Loucy (cell line): ENCODE measurements at regions not wholly inside any gene's neighbourhood (a gene's known extent, or its start where the extent isn't known, plus 50 kb on each side); places are given as distances from the start of the nearest gene placed in this dataset.

Source experiments
- EZH2phosphoT487 ChIP-seq: fragments of 200-600 bp; IDR thresholded peaks from 2 replicates; pipeline ENCODE4 v1.6.1; 2018; ENCODE audit warnings: antibody characterized with exemption, mild to moderate bottlenecking, moderate library complexity, borderline replicate concordance
- TF ChIP-seq, protein P1 (sequence below): fragments of 200-600 bp; sonication (generic); conservative IDR thresholded peaks from 2 replicates; pipeline ENCODE4 v1.5.1; 2014; ENCODE audit warnings: mild to moderate bottlenecking, antibody characterized with exemption, low read length

- TF ChIP-seq, protein P1, sequence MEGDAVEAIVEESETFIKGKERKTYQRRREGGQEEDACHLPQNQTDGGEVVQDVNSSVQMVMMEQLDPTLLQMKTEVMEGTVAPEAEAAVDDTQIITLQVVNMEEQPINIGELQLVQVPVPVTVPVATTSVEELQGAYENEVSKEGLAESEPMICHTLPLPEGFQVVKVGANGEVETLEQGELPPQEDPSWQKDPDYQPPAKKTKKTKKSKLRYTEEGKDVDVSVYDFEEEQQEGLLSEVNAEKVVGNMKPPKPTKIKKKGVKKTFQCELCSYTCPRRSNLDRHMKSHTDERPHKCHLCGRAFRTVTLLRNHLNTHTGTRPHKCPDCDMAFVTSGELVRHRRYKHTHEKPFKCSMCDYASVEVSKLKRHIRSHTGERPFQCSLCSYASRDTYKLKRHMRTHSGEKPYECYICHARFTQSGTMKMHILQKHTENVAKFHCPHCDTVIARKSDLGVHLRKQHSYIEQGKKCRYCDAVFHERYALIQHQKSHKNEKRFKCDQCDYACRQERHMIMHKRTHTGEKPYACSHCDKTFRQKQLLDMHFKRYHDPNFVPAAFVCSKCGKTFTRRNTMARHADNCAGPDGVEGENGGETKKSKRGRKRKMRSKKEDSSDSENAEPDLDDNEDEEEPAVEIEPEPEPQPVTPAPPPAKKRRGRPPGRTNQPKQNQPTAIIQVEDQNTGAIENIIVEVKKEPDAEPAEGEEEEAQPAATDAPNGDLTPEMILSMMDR: no peak
- TF ChIP-seq EZH2phosphoT487: no peak
Measured at GRCh38 chr14:81784084-81784483, 250.4 kb upstream of the SEL1L start.
